GM19193 (cell line): ENCODE measurements at regions not wholly inside any gene's neighbourhood (a gene's known extent, or its start where the extent isn't known, plus 50 kb on each side); places are given as distances from the start of the nearest gene placed in this dataset.

ENCODE experiments used
- POLR2A ChIP-seq: IDR thresholded peaks from 4 replicates; pipeline ENCODE4 v1.6.1; 2011; ENCODE audit not compliant: insufficient read depth, insufficient read length; ENCODE audit errors: extremely low read depth

DNA sequence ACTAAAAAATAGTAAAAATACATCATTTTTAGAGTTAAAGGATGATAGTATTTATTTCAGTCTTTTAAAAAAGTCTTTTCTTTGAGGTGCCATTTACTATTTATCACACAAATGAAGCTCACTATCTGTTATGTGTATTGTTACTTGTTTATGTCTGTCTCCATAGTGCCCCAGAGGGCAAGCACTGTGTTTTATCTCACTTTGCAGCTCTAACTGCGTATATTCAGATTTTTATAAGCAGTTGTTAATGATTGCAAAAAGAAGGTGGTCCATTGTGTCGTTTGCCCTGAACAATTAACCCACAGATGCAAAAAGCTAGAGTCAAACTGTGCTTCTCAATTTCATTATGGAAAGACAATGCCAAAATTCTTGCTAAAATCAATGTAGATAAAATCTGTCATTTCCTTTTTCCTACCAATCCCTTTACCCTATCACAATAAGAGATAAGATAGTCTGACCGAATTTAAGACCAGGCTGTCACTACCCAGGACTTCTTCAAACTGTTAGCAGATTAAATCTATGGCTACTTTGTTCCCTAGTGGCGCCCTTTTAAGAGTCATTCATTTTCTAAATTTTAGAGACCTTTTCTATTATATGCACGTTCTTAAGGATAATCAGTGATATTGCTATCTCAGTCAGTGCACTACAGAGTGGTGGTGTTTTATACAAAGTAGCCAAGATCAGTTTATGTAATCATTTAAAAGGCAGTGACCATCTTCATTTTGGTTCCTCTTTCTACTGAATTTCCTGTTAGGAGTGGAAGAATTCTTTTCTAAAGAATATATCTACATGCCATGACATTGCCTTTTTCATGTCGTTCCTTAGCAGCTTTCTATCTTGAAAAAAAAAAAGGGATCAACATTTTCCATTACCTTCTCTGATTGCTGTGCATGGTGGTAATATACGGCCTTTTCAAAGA lies 133.1 kb upstream of the PRDM1 start:
- TF ChIP-seq POLR2A = no peak

DNA sequence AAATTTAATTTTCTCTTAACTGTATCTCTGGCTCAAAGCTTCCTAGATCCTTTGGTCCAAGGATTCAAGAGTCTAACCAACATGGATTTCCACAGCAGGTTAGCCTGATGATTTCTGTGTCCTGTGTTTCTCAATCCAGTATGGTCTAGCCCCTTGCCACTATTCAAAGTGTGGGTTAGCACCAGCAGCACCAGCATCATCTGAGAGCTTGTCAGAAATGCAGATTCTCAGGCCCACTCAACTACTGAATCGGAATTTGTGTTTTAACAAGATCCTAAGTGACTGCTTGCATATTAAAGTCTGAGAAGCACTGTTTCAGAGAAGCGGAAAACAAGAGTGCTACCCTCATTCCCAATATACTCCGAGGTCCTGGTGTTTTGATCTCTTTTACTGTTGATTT lies 133.8 kb upstream of the PRDM1 start:
- no peak for TF ChIP-seq POLR2A

DNA sequence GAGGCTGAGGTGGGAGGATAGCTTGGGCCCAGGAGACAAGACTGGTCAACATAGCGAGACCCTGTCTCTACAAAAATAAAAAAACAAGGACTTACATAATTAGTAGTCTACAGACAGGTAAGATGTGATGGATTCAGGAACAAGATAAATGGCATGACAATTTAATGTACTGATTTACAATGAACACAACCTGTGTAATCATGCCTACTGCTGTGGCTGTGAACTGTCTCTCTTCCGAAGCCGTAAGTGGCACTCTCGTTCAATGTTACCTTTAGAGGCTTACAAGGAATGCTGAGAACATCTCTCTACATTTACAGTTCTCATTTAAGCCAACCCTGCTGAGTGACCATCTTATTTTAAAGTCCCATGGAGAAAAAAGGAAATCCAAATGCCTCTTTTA lies 134.8 kb upstream of the PRDM1 start:
- no peak for TF ChIP-seq POLR2A

DNA sequence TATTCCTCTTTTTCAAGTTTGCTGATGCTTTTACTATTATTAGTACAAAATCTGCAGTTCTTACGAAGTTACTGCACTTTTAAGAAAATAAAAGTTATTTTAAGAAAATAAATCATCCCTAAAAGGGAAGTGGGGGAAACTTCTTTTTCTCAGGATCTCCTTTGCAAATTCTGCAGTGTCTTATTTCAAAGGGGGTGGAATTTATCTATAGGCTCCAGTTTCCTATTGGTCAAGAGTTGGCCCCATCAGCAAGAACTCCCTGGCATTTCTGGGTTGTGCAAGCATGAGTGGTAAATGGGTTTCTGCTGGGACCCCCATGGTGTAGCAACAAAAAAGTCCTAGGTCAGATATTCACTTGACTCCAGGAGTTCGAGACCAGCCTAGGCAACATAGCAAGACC lies 136.3 kb upstream of the PRDM1 start:
- TF ChIP-seq POLR2A = no peak

DNA sequence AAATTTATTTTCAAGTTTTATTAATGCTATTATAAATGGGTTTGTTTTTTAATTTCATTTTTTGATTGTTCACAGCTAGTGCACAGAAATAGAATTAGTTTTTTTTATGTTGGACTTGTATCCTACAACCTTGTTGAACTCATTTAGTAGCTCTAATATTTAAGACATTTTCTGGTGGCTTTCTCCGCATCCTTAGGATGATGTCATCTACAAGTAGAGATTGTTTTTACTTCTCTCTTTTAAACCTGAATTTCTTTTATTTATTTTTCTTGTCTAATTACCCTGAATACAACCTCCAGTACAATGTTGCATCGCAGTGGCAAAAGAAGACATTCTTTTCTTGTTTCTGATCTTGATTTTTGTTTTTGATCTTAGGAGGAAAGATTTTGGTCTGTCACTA lies 142.6 kb upstream of the PRDM1 start:
- no peak for TF ChIP-seq POLR2A

DNA sequence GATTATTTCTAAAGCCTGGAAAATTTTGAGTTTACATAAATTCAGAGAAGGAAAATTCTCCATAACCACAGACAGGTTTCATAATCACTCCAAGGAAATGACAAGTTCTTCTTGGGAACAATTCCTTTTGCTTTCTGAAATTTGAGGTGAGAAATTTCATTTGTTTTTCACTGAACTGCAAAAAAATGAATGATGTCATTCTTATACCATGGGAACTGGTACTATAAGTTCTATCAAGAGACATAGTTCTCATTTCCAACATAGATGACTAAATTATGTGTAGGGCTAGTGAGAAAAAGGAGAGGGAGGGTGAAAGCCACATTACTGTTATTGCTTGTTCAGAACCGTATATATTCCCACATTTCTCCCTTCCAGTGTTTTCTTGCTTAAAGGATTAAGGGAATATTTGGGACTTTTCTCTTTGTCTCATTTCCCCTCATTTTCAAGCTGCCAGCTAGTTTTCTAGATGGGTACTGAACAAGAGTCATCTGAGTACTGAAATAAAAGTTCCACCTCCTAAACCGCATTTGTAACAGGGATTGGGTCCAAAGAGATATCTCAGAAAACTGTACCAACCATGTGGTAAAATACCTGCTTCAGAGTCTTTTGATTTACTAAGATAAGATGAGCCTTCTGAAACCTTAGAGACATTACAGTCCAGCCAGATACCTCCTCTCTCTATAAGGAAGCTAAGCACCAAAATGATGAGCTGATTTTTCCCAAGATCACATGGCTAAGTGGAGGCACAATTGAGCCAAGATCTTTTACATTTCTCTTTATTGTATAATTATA lies 144.3 kb upstream of the PRDM1 start:
- TF ChIP-seq POLR2A = no peak

DNA sequence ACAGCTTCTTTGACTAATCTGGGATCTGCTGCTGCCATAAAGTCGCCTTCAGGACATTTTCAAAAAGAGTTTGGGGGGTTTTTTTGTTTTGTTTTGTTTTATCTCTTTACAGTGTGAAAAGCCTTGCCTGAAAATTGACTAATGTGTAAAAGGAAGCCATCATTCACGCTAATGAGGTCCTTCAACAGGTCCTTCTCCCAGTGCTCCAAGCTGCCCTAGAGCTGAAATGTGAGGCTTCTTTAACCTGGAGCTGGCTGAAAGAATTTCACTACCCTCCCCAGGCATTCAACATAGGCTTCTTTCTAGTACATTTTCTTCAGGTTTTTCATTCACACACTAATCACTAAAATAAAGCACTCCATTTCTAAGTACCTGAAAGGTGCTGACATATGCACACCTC lies 145.1 kb upstream of the PRDM1 start:
- TF ChIP-seq POLR2A = no peak

DNA sequence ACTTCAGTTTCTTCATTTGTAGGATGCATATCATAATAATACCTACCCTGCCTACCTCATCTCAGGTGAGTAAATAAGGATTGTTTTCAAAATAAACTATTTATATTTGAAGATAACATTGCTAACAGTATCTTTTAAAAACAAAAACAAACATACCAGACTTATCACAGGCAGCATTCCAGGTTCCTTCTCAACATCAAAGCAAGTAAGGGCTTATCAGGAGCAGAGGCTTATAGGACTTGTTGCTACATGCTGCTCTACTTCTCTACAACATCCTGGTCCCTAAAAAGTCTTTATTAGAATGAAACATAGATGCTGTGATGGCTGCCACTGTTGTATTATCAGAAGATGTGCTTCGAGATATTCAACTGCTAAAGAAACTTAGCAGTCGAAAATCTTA lies 149.2 kb upstream of the PRDM1 start:
- TF ChIP-seq POLR2A = no peak

DNA sequence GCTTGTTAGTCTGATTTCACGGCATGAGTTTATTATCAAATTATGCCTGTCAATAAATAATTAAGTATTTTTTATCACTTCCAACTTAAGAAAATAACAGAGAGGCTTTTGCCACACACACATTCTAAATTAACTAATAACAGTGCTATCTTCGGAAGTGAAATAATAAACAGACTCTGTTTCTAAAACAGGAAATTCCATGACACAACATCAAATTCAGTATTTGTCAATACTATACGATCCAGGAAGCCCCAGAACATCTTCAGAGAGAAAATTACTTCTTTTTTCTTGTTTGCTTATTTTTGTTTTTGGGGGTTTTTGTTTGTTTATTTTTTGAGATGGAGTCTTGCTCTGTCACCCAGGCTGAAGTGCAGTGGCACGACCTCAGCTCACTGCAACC lies 150.7 kb upstream of the PRDM1 start:
- TF ChIP-seq POLR2A = no peak

DNA sequence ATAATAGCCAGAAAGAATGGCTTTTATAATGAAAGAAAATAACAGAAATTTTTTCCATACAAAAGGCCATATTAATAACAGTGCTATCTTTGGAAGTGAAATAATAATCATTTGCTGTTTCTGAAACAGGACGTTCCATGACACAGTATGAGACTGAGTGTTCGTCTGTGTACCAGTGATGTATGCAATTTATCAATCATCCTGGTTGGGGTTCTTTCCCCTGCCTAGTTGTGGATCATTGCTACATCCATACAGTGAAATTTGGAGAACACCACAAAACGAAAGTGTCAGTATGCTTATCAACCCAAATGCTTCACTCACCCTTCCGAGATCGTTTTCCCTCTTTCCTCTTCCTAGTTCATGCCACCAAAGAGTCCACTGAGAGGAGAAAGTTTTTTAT lies 151.4 kb upstream of the PRDM1 start:
- no peak for TF ChIP-seq POLR2A

DNA sequence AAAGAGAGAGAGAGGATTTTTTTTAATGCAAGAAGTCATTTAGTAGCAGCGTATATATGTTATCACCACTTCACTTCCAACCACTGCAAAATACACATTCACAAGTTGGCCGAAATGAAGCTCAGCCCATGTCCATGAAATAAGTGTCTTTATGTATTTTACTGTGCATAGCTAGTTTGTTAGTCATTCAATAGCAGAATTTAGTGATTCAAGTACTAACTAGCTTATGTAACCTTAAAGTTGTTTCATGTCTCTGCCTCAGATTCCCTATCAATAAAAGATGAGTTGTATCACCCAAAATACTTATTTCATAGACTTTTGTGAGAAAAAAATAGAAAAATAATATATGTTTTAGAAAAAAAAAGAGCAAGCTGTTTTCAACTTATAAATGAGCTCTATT lies 153.7 kb upstream of the PRDM1 start:
- no peak for TF ChIP-seq POLR2A

DNA sequence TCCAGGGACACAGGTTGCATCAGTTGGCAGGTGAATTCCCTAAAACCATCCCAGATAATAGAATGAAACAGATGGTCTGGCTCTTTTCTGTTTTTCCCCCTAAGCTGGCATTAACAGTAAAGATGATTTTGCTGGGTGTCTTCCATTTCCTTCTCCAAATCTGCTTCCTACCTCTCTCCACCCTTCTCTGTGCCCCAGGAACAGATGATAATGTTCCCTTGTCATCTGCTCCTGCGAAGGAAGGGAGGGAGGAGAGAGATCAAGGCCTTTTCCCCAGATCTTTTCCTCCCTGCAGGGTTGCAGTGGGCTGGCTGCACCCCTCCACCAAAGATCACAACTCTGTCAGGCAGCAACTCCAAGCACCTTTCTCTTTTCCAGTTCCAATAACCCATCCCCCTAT lies 156.5 kb upstream of the PRDM1 start:
- TF ChIP-seq POLR2A = no peak

DNA sequence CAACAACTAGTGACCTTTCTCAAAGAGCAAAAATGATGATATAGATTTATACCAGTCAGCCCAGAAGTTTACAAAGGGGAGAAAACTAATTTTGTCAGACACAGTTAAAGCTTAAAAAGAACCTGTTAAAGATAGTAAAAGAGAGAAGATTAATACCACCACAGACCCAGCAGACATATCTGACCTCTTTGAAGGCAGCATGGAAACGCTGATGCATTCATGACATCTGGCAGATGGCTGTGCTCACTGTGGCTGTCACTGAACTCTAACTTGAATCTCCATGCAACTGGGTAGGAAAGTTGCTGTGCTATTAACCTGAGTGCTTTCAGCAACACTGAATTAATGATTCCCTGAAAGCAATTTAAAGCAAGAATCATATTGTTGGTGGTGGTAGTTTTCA lies 159.8 kb upstream of the PRDM1 start:
- TF ChIP-seq POLR2A = no peak

DNA sequence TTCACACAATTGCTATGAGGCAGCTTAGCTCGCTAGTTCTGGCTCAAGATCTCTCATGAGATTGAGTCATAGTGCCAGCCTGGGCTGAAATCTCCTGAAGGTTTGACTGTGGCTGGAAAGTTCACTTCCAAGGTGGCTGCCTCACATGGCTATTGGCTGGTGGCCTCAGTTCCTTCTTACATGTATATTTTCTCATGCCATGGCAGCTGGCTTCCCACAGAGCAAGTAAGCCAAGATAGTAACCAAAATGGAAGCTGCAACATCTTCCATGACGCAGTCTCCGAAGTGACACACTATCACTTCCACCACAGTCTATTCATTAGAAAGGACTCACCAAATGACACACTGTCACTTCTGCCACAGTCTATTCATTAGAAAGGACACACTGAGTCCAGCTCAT lies 160.4 kb upstream of the PRDM1 start:
- TF ChIP-seq POLR2A = no peak

DNA sequence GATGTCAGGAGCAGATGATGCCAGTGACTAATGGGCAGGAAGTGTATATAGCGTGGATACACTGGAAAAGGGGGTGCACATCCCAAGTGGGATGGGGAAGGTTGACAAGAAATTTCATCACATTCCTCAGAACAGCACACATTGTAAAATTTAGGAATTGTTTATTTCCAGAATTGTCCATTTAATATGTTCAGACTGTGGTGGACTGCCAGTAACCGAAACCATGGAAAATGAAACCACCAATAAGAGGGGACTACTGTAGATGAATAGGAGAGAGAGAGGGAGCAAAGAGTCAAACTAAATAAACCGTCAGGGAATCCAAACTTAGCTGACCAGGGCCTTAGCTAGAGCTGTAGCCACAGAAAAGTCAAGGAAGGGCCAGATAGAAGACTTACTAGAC lies 164.4 kb upstream of the PRDM1 start:
- TF ChIP-seq POLR2A = no peak

DNA sequence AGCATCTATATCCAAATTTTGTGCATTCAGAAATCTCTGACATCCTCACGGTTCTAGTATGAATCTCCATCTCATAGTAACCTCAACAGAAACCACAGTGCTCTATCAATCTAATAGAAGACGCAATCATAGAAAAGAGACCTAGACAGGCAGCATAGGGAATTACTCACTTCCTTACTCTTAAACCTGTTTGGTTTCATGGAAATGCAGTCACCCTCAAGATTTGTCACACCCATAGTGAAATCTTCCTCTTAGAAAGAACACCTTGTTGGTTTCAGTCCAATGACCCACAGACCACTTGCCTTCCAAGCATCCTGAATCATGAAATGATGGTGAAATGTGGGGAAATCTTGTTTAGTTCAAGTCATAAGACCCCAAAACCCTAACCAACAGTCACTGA lies 166.1 kb upstream of the PRDM1 start:
- no peak for TF ChIP-seq POLR2A
